Fibroblast of gingiva (primary cell): ENCODE measurements at regions not wholly inside any gene's neighbourhood (a gene's known extent, or its start where the extent isn't known, plus 50 kb on each side); places are given as distances from the start of the nearest gene placed in this dataset.
"Not testable (repeated sequence)": the region's sequence is repeated elsewhere in the genome, so short reads cannot be mapped to it uniquely, and the experiment has no call there.

Experiments used
- DNase-seq: peaks from one replicate; pipeline ENCODE4 v3.0.0-alpha.2; 2011; ENCODE audit warnings: low read depth

- not testable (repeated sequence) for DNase-seq
Observed at GRCh38 chr9:40906879-40907278, 221.6 kb downstream of the FOXD4L6 start.

- not testable (repeated sequence) for DNase-seq
Observed at GRCh38 chr9:40892315-40892714, 236.2 kb downstream of the FOXD4L6 start.

GRCh38 chr9:40885858-40886257 lies 242.6 kb downstream of the FOXD4L6 start:
- not testable (repeated sequence) for DNase-seq

GRCh38 chr9:40884902-40885490 lies 243.5 kb downstream of the FOXD4L6 start:
- DNase-seq: not testable (repeated sequence)

DNA sequence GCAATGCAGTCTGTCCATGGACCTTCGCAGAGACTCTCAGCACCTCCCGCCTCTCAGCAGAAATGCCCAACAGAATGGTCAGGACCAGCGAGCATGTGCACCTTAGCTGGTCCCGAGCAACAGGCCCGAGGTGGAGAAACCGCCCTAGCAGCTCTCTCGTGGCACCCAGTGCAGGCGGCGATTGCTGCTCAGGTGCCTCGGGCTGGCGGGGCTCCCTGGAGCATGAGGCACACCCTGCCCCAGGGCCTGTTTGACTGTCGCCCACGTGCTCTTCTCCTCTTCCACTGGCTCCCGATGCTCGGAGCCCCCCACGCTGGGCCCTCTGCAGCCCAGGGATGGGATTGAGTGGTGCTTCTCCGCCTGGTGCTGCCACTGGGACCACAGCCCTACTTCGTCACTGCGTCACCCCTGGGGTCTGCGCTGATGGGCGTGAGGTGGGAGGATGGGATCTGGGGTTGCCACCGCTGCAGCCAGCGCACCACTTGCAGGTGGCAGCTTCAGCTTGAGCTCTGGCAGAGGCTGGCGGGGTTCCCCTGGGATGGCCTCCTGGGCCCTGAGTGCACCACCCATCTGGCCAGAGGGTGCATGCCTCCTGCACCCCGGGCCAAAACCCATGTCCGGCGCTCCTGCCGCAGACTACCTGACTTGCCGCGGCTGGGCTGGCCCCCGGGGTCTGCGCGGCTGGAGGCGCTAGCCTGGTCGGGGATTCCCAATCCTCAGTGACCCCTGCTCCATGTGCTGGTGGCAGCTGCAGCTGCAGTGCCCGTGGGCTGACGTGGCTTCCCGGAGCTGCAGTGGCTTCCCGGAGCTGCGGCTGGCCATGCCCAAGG lies 244.2 kb downstream of the FOXD4L6 start:
- DNase-seq: no peak

GRCh38 chr9:40883423-40884071 lies 244.9 kb downstream of the FOXD4L6 start:
- DNase-seq: not testable (repeated sequence)

GRCh38 chr9:40873753-40874295 lies 254.7 kb downstream of the FOXD4L6 start:
- not testable (repeated sequence) for DNase-seq

- DNase-seq: not testable (repeated sequence)
Observed at GRCh38 chr9:40868437-40868836, 260.0 kb downstream of the FOXD4L6 start.
